ENCODE measurements at regions not wholly inside any gene's neighbourhood (a gene's known extent, or its start where the extent isn't known, plus 50 kb on each side); places are given as distances from the start of the nearest gene placed in this dataset.
"Not testable (repeated sequence)": the region's sequence is repeated elsewhere in the genome, so short reads cannot be mapped to it uniquely, and the experiment has no call there.

GRCh38 chr12:105581420-105581819 is 250.9 kb downstream of the C12orf75 start:
- no peak for DNase-seq (ENCODE audit: low read depth)

- DNase-seq (ENCODE audit: low read depth), result no peak
Observed at GRCh38 chr12:105585107-105585506, 254.6 kb downstream of the C12orf75 start.

GRCh38 chr12:105587237-105587636 is 256.7 kb downstream of the C12orf75 start:
- no peak for DNase-seq (ENCODE audit: low read depth)

- DNase-seq (ENCODE audit: low read depth), result no peak
Observed at GRCh38 chr12:105588106-105588505, 257.6 kb downstream of the C12orf75 start.

GRCh38 chr12:105590571-105590970 is 260.1 kb downstream of the C12orf75 start:
- DNase-seq (ENCODE audit: low read depth), result no peak

GRCh38 chr12:105595440-105595839 is 264.9 kb downstream of the C12orf75 start:
- no peak for DNase-seq (ENCODE audit: low read depth)

- DNase-seq (ENCODE audit: low read depth), result no peak
Observed at GRCh38 chr12:105596731-105597130, 266.2 kb downstream of the C12orf75 start.

- DNase-seq (ENCODE audit: low read depth), result no peak
Observed at GRCh38 chr12:105598031-105598430, 267.5 kb downstream of the C12orf75 start.

GRCh38 chr12:105600911-105601545 is 270.5 kb downstream of the C12orf75 start:
- no peak for DNase-seq (ENCODE audit: low read depth)

- DNase-seq (ENCODE audit: low read depth), result peak; percentile 13
Observed at GRCh38 chr12:105602312-105602711, 271.8 kb downstream of the C12orf75 start.

GRCh38 chr12:105604281-105604680 is 273.8 kb downstream of the C12orf75 start:
- not testable (repeated sequence) for DNase-seq (ENCODE audit: low read depth)

- not testable (repeated sequence) for DNase-seq (ENCODE audit: low read depth)
Observed at GRCh38 chr12:105606613-105607012, 276.1 kb downstream of the C12orf75 start.

GRCh38 chr12:105609001-105609400 is 278.5 kb downstream of the C12orf75 start:
- DNase-seq (ENCODE audit: low read depth), result not testable (repeated sequence)

GRCh38 chr12:105610459-105610858 is 280.0 kb downstream of the C12orf75 start:
- DNase-seq (ENCODE audit: low read depth), result no peak

GRCh38 chr12:105611340-105611739 is 280.8 kb downstream of the C12orf75 start:
- DNase-seq (ENCODE audit: low read depth), result no peak

GRCh38 chr12:105613269-105613668 is 282.8 kb downstream of the C12orf75 start:
- no peak for DNase-seq (ENCODE audit: low read depth)

GRCh38 chr12:105613887-105614286 is 283.4 kb downstream of the C12orf75 start:
- DNase-seq (ENCODE audit: low read depth), result peak; percentile 30

GRCh38 chr12:105616971-105617540 is 286.6 kb downstream of the C12orf75 start:
- peak; percentile 62 for DNase-seq (ENCODE audit: low read depth)

- no peak for DNase-seq (ENCODE audit: low read depth)
Observed at GRCh38 chr12:105622220-105622619, 291.7 kb downstream of the C12orf75 start.

GRCh38 chr12:105622846-105623736 is 292.6 kb downstream of the C12orf75 start:
- no peak for DNase-seq (ENCODE audit: low read depth)

GRCh38 chr12:105626653-105627052 is 296.2 kb downstream of the C12orf75 start:
- no peak for DNase-seq (ENCODE audit: low read depth)

- DNase-seq (ENCODE audit: low read depth), result no peak
Observed at GRCh38 chr12:105637470-105637869, 307.0 kb downstream of the C12orf75 start.

- peak; percentile 76 for DNase-seq (ENCODE audit: low read depth)
Observed at GRCh38 chr12:105640761-105641160, 310.3 kb downstream of the C12orf75 start.
